Fibroblast of peridontal ligament (primary cell): ENCODE measurements at regions not wholly inside any gene's neighbourhood (a gene's known extent, or its start where the extent isn't known, plus 50 kb on each side); places are given as distances from the start of the nearest gene placed in this dataset.
"Not testable (repeated sequence)": the region's sequence is repeated elsewhere in the genome, so short reads cannot be mapped to it uniquely, and the experiment has no call there.

Source experiments
- DNase-seq: peaks from one replicate; pipeline ENCODE4 v3.0.0-alpha.2; 2010; ENCODE audit errors: extremely low read depth

- DNase-seq, result no peak
Observed at GRCh38 chr11:95442531-95443050, 211.6 kb upstream of the SESN3 start.

GRCh38 chr11:95435628-95436353 lies 204.8 kb upstream of the SESN3 start:
- DNase-seq, result no peak

- DNase-seq, result no peak
Observed at GRCh38 chr11:95435192-95435591, 204.2 kb upstream of the SESN3 start.

GRCh38 chr11:95434489-95435057 lies 203.6 kb upstream of the SESN3 start:
- no peak for DNase-seq

GRCh38 chr11:95434009-95434408 lies 203.0 kb upstream of the SESN3 start:
- DNase-seq, result no peak

GRCh38 chr11:95432714-95433503 lies 201.9 kb upstream of the SESN3 start:
- DNase-seq, result no peak

GRCh38 chr11:95429376-95429907 lies 198.4 kb upstream of the SESN3 start:
- DNase-seq, result peak; percentile 22

GRCh38 chr11:95426823-95427462 lies 195.9 kb upstream of the SESN3 start:
- no peak for DNase-seq

GRCh38 chr11:95419915-95420314 lies 188.9 kb upstream of the SESN3 start:
- peak; percentile 83 for DNase-seq

GRCh38 chr11:95418916-95419315 lies 187.9 kb upstream of the SESN3 start:
- DNase-seq, result no peak

GRCh38 chr11:95417832-95418231 lies 186.8 kb upstream of the SESN3 start:
- DNase-seq, result no peak

GRCh38 chr11:95415837-95416304 lies 184.9 kb upstream of the SESN3 start:
- no peak for DNase-seq

GRCh38 chr11:95414217-95414616 lies 183.2 kb upstream of the SESN3 start:
- peak; percentile 27 for DNase-seq

GRCh38 chr11:95413761-95414160 lies 182.8 kb upstream of the SESN3 start:
- no peak for DNase-seq

GRCh38 chr11:95413021-95413420 lies 182.0 kb upstream of the SESN3 start:
- DNase-seq, result no peak

- DNase-seq, result no peak
Observed at GRCh38 chr11:95412074-95412473, 181.1 kb upstream of the SESN3 start.

- DNase-seq, result not testable (repeated sequence)
Observed at GRCh38 chr11:95410707-95411106, 179.7 kb upstream of the SESN3 start.

- no peak for DNase-seq
Observed at GRCh38 chr11:95406271-95406670, 175.3 kb upstream of the SESN3 start.

- no peak for DNase-seq
Observed at GRCh38 chr11:95404370-95404769, 173.4 kb upstream of the SESN3 start.

GRCh38 chr11:95398437-95399112 lies 167.6 kb upstream of the SESN3 start:
- peak; percentile 8 for DNase-seq

- DNase-seq, result no peak
Observed at GRCh38 chr11:95392644-95393043, 161.6 kb upstream of the SESN3 start.
